ENCODE measurements at regions not wholly inside any gene's neighbourhood (a gene's known extent, or its start where the extent isn't known, plus 50 kb on each side); places are given as distances from the start of the nearest gene placed in this dataset.

DNA sequence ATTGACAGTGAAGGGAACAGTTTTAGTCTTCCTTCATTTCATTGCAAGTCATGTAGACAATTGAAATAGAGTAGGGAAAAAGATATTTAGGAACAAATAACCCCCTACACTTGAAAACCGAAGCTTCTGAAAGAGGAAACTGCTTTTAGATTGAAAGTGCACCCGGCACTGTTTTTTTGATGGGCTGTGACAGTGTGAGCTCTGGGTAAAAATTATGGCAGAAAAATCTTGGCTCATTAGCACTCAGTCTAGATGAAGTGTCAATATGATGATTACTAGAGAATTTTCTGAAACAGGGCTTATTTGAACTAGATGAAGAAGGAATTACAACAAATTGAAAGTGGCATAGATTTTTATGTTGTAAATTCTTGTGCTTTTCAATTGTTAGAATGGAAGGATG, 1132.4 kb downstream of the RAPGEF2 start:
- DNase-seq (ENCODE audit: low read depth): no peak

DNA sequence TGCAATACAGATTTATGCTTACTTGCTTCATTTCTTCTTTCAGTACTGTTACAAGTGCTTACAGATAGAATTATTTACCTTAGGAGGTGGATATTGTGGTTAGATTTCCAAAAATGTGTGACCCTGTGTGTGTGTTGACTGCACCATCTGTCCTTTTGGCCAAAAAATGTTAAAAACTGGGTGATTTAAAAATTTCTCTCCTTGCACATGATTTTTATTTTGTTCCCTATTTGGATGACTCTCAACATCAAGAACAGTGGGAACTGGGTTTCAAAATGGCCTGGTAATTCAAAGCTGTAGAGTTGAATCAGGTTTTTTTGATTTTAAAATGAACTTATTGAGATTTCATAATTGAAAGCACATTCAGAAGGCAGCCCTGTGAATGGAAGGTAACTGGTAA, 1132.9 kb downstream of the RAPGEF2 start:
- no peak for DNase-seq (ENCODE audit: low read depth)

DNA sequence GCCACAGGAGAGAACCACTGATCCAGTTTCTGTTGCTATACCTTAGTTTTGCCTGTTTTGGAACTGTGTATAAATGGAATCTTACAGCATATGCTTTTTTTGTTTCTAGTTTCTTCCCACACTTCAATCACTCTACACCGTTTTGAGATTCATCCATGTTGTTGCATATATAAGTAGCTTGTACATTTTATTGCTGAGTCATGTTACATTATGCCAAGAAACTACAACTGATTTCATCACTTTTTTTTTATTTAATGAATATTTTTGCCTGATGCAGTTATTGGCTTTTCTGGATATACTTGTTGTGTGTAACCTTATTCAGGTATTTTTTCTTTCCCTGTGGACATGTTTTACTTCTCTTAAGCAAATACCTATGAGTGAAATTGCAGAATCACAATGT, 1135.9 kb downstream of the RAPGEF2 start:
- no peak for DNase-seq (ENCODE audit: low read depth)

DNA sequence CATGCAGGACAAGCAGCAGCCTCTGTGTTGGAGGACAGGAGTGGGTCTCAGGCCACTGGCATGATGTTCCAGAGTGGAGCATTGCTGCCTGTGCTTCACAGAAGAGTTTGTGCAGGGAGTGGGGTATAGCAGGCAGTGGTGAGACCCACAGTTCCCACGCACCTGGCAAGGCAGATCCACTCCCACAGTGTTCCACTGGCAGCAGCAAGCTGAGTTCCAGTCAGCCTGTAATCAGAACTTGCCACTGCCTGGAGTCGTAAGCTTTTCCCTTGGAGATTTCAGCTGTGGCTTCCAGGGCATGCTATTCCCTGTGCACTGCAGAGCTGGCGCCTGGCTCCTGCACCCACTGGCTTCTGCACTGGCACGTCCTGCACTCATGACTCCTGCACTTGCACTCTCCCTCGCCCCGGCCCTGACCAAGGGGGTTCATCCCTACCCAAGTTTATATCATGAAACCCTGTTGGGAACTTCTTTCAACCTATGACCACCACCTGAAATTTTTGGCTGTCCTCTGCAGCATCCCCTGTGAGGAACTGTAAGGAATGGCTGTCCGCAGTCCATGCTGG, 1144.3 kb downstream of the RAPGEF2 start:
- no peak for DNase-seq (ENCODE audit: low read depth)

DNA sequence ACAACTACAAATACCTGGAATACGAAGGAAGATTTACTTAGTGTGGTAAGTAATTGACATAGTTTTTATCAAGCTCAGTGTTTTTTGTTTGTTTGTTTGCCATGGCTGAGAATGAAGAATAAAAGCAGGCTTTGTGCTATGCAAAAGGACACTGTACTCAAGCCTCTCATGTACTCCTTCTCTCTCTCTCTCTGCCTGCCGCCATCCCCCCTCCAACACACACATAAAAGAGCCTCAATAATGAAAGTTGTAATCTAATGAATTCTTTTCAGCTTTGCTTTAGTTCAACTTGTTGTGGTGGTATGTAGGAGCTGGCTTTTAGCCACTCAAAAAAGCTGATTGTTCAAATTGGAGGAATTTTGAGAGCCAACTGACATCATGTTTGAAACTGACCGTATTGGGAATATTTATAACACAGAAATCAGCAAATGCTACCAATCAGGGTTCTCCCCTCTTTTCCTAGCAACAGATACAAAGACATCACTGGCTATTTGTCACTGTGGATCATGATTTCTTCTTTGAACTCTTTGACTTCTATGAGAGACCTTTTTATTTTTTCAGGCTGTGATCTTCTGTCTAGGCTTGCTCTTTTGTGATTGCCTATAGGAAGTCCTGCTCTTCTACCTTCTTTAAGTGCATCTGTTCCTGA, 1148.8 kb downstream of the RAPGEF2 start:
- no peak for DNase-seq (ENCODE audit: low read depth)

DNA sequence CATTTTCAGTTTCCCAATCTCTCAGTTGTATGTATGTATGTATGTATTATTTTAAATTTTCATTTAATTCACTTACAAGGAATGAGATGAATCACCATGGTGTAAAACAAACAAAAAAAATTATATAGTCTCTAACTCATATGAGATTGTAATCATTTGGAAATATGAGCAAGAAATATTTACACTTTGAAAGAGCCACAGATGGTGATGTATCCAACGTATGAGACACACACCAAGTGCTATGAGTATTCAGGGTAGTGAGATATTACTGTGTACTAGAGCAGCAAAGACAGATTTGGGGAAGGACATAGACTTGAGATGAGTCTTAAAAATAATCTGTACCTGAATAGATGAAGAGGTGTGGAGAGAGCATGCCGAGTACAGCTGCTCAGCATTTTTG, 1154.4 kb downstream of the RAPGEF2 start:
- DNase-seq (ENCODE audit: low read depth): no peak

DNA sequence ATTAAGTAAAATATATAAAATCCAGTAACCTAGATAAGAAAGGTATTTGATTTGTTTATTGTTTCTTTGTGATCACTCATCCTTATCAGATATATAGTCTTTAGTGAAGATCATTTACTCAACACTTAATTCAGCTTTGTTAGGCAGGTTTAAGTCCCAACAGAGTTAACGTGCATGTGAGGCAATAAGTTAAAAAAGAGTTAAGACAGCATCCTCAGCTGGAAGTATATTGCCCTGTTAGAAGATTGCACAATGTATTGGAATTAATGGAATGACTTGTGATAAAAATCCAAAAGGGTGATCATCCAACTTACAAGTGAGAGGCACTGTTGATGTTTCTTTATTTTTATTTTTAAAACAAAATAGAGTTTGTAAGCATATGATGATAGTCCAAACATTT, 1162.1 kb downstream of the RAPGEF2 start:
- DNase-seq (ENCODE audit: low read depth): no peak

DNA sequence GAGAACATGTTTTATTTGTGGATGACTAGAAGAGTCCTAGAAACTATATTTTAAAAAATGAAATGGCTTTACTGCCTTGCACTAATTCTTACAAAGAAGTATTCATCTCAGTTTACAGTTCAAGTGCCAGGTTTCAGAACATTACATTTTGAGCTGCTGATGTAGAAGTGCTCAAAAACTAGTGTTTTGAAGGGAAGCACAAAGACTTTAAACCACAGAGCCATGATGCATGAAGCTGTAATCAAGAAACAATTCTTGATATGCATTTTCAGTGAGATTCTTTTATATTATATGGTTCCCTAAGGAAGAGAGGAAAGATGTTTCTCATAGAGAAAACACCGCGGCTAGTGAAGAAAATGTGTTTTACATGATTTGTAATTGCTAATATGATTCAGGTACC, 1163.0 kb downstream of the RAPGEF2 start:
- no peak for DNase-seq (ENCODE audit: low read depth)

DNA sequence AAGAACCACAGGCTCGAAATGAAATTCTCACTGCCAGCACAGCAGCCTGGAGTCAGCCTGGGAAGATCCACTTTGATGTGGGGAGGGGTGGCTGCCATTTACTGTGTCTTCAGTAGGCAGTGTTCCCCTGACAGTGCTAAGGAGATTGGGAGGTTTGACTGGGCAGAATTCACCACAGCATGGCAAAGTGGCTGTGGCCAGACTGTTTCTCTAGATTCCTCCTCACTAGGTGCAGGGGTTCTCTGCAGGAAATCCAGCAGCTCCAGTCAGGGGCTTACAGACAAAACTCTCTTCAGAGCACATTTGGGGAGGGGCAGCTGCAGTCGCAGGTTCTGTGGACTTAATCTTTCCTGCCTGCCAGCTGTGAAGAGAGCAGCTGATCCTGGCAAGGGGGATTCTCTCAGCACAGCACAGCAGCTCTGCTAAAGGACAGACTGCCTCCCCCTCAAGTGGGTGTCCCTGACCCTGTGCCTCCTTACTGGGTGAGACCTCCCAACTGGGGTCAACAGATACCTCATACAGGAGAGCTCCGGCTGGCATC, 1174.0 kb downstream of the RAPGEF2 start:
- no peak for DNase-seq (ENCODE audit: low read depth)

DNA sequence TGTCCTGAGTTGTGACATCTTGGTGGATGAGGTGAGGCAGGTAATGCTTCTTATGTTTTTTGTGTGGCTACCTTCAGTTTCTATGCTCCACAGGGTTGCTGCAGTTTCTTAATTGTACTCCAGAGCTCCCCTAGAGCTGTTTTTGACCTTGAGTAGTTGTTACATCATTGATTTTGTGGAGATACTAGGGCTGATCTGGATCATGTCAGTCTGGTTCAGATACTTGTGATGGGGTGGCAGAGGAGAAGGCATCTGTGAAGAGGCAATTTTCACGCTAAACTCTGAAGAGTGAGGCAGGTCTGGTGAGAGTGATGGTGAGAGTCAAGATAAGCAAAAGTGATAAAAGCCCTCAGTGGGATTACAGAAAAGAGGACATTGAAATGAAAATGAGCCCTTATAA, 1180.2 kb downstream of the RAPGEF2 start:
- no peak for DNase-seq (ENCODE audit: low read depth)

DNA sequence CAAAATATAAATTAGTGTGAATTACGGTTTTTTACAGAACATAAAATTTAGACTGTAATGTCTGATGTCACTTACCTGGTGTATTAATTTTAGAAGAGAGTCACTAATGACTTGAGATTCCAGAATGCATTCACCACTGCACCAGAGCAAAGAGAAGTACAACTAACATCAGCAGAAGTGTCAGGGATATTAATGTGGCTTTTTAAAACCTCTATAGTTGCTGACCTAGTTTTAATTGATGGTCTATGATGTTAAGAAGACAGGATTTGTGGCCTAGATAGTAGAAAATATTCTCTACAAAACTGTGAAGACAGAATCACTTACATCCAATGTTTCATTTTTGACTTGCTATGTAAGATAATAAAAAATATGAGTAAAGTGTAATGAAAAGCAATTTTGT, 1181.6 kb downstream of the RAPGEF2 start:
- no peak for DNase-seq (ENCODE audit: low read depth)

DNA sequence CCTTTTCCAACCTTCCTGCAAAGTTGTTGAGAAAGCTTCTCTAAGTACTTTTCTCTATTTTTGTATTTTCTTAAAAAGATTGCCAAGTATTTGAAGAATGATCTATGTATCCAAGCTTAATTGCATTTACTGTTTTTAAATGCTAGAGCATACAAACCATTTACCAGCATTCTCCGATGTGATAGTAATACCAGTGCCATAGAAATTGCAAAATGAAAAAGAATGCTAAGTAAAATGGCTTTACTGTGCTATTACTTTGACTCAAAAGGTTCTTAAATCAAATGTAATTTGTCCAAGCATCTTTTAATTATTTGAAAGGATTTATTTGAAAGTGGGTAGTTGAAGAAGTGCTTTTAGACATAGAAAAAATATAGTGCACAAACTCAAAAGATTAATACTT, 1183.2 kb downstream of the RAPGEF2 start:
- no peak for DNase-seq (ENCODE audit: low read depth)

DNA sequence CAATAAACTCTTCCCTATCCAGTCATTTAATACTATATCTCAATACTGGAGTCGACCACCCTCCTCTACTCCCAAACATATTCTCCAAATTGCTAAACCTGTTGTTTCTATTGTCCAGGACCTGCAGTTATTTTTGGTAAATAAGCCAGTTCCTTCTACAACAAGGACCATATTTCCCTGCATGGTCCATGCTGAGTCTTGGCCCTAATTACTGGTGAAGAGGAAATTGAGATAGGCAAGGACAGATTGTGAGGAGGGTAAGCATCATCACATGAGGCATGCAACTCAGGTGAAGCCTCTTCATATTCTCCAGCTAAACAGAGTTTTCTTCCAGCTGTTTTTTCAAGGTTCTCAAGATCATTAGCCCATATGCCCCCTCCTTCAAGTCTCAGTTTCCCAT, 1193.6 kb downstream of the RAPGEF2 start:
- DNase-seq (ENCODE audit: low read depth): no peak

DNA sequence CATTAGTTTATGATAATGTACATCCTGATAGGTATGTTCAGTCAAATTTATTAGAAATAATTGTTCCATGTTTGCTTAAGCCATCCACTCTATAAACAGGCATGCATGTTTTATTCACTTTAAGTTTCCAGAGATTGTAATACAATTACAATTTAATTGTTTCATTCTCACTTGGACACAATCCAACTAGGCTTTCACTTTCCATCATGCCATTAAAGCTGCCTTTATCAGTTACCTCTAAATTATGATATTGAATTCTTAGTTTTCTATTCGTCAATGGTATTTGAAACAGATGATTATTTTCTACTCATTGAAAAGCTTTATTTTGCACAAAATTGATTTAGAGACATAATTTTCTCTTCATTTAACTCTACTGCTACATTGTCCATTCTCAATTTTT, 1196.3 kb downstream of the RAPGEF2 start:
- no peak for DNase-seq (ENCODE audit: low read depth)

DNA sequence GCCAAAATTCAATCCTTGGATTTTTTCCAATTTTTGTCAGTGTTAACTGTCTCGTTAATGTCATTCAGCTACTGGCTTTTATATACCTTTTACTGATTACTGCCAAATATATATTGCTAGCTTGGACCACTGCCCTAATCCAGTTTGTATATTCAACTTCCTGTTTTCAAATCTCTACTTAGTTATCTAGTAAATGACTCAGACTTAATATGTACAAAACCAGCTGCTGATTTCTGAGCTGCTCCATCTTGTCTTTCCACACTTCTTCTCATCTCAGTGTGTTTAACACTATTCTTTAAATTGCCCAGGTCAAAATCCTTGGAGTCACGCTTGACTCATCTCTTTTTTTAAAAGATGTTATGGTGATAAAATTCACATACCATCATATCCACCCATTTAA, 1196.7 kb downstream of the RAPGEF2 start:
- DNase-seq (ENCODE audit: low read depth): no peak

DNA sequence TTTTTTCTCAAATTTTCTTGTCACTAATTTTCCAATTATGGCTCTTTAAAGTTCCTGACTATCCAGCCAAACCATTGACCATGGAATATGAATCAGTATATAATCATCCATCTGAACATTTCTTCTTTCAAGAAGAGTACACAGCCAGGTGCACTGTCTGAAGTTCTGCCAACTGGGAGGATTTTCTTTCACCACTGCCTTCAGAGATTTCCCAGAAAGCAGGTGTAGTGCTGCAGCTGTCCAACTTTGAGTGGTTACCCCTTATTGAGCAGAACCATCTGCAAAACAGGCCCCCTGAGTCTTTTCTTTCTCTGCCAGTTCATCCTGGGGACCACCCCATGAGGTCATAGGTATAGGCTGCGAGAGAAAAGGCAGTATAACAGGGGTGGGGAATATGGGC, 1213.2 kb downstream of the RAPGEF2 start:
- DNase-seq (ENCODE audit: low read depth): no peak

DNA sequence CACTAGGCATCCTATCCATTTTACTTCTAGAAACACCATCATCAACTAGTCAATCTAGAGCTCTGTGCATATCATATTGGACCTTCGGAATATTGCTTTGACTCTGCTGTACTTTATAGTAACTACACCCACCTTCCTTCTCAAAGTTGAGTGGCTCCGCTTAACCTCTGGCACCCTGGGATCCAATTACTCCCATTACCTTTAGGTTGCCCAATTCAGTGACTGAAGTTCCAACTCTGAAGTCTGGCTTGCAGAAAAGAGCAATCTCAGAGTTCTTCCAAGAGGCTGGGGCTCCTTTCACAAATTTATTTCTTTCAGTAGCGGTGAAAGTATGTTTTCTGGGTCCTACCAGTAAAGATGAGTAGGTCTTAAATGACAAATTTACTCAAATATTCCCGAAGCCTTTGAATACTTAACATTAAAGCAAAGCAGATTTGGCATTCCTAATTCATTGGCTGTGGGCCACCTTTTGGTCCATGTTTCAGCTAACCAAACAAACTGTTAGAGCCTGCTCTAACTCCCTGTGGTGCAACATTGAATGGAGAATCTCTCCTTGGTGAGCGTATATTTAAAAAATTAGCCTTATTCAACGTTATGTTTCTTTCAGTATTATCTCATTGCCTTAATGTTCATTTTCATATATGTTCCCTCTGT, 1215.8 kb downstream of the RAPGEF2 start:
- no peak for DNase-seq (ENCODE audit: low read depth)

DNA sequence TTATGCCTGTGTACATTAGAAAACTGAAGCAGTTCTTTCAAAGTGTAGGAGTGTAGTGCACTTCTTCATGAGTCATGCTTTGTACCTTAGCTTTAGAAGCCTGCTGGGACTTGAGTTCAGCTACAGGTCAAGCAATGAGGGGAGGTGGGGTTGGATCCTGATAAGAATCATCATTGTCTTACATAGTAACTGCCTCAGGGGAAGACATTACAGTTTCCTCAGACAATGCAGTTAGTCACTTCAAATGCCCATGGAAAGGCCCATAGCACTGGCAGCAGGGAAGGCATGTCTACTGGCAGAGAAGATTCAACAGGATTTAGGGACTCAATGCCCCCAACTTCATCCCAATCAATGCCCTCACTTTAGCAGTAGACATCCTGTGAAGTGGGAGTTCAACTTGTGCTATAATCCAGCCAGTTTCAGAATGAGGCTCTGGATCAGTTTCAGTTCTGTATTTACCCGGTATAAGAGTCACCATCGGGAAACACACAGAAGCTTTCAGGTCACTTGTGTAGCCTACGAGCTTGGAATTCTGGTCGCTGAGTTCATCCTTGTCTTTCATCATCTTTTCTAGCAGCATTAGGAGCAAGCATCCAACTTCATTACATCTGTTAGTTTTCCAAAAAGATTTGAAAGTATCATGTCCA, 1216.5 kb downstream of the RAPGEF2 start:
- no peak for DNase-seq (ENCODE audit: low read depth)

DNA sequence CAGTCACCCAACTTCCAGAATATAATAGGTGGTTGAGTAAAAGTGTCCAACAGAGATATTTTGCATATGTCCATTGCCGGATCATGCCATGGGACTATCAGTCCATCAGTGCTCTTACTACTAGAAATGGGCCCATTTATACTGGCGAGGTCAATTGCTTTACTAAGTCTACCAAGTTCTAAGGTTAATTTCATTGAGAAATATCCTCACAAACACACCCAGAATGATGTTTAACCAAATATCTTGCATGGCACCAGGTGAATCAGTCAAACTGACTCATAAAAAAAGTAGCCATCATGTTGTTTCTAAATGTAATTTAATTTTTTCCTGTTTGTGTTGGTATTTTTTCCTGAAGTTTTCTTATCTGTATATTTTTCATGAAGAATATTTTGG, 1217.0 kb downstream of the RAPGEF2 start:
- no peak for DNase-seq (ENCODE audit: low read depth)

DNA sequence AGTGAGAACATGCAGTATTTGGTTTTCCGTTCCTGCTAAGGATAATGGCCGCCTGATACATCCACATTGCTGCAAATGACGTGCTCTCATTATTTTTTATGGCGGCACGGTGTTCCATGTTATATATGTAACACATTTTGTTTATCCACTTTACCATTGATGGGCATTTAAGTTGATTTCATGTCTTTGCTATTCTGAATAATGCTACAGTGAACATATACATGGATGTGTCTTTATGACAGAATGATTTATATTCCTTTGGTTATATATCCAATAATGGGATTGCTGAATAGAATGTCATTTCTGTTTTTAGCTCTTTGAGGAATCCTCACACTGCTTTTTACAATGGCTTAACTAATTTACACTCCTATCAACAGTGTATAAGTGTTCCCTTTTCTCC, 1223.2 kb downstream of the RAPGEF2 start:
- no peak for DNase-seq (ENCODE audit: low read depth)

DNA sequence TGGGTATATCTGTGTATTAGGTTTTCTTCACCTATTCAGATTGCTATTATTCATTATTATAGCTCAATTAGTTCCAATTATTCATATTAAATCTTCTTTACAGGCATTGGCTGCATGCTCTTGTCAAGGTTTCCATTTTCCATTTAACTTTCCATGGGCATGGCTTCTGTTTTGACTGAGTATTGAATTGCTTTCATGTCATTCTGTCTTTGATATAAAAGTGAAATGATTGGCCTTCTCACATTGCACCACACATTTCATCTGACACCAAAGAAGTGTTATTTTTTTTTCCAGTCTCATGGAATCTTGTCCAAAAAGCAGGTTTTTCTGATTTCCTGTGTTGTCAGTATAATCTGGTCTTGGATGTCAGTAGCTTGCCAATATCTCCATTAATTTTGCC, 1244.3 kb downstream of the RAPGEF2 start:
- no peak for DNase-seq (ENCODE audit: low read depth)

DNA sequence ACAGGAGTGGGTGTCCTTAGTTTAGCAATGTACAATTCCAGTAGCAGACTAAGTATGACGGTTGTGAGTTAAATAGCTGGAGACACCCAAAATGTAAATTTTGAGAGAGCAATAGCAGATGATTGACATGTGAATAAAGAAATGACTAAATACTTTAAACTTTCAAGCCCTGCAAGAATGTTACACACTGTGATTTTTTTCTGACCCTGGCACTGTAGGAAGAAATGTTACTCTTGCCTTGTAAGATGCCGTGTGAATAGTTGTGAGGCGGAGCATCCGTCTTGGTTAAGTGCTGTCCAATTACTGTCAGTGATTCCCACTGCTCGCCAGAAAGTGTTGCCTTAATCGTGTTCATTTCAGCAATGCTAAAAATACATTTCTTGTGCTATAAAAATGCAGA, 1248.1 kb downstream of the RAPGEF2 start:
- DNase-seq (ENCODE audit: low read depth): no peak

DNA sequence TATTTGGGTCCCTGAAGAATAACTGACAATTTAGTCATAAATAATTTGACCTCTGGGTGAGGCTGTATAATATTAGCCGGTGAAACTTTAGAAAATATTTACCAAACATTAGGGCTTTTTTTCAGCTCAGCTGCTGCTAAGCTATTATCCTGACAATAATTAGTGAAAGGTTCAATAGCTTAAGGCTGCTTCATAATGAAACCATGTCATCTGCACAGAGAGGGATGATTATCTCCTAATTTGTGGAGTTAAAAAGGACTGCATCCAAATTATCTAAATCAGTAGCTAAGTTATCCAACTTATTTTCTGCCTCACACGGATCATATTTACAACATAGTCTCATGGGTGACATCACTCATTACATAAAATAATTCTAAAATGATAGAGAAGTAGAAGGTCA, 1249.8 kb downstream of the RAPGEF2 start:
- DNase-seq (ENCODE audit: low read depth): no peak
